ENCODE measurements at regions not wholly inside any gene's neighbourhood (a gene's known extent, or its start where the extent isn't known, plus 50 kb on each side); places are given as distances from the start of the nearest gene placed in this dataset.

DNA sequence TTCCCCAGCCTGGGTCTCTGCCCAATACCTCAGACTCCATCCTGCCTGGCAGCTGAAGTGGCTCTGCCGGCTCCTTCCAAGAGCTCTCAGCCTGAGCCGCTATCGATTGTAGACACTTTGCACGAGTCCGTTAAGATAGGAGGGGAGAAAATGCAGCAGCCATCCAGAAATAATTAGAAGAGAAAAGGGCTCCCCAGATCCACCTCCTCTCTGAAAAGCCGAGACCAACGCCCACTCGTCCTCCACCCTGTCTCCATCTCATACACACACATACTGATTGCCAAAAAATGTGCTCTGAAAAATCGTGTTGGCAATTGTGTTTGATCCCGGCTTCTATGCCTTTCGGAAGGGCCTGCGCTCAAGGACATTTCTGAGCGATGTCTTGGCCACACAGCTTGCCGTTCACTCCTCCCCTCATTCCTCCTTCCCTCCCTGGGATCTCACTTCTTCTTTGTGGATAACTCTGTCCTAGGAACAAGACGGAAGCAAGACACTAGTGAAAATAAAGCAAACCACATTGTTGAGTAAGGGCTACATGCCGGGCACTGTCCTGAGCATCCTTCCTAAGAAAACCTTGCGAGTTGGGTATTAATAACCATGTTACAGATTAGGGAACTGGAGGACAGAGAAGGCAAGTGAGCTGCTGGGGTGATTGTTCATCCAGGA lies 372.8 kb upstream of the MYT1L start:
- DNase-seq: no peak

DNA sequence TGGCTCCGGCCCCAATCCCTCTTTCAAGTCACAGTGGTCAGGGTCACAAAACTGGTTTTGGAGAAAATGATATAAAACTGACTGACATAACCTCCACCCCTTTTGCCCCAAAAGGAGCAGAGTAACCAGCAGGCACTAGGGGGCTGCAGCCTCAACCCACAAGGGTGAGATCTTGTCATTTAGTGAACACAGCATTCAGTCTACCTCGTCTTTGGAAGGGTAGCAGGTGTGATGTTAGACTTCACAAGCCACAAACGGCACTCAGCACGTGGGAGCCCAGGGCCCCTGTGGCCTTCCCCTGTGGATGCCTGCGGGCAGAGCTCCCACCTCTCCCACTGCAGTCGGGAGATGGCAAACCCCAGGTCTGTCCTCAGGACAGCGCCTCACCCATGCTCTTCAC lies 372.1 kb upstream of the MYT1L start:
- DNase-seq: no peak

GRCh38 chr2:2702385-2702784 lies 371.3 kb upstream of the MYT1L start:
- no peak for DNase-seq

GRCh38 chr2:2701813-2702212 lies 370.7 kb upstream of the MYT1L start:
- no peak for DNase-seq

DNA sequence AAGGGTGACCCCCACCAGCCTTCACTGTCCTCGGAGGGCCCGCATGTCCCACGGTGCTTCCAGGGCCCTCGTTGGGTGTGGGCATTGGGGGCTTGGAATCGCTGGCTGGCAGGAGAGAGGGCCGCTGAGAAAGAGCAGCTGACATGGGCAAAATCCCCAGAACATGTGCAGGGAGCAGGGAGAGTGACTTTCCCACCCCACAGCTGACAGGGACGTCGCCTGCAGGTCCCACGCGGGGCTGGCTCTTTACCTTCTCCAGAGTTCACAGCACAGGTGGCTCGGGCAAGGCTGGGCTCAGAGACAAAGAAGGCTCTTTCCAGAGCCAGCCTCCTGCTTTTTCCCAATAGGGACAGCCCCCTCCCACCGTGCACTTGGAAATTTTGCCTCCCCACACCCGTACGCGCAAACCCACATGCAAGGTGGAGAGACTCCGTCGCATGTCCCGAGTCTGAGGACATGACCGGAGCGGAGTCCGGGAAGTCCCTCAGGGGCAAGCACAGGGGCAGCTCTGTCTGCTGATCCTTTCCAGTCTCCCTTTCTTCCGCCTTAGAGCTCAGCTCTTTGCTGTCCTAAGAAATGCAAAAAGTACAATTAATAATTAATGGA lies 370.2 kb upstream of the MYT1L start:
- DNase-seq: no peak

- no peak for DNase-seq
Observed at GRCh38 chr2:2699121-2699505, 368.0 kb upstream of the MYT1L start.

DNA sequence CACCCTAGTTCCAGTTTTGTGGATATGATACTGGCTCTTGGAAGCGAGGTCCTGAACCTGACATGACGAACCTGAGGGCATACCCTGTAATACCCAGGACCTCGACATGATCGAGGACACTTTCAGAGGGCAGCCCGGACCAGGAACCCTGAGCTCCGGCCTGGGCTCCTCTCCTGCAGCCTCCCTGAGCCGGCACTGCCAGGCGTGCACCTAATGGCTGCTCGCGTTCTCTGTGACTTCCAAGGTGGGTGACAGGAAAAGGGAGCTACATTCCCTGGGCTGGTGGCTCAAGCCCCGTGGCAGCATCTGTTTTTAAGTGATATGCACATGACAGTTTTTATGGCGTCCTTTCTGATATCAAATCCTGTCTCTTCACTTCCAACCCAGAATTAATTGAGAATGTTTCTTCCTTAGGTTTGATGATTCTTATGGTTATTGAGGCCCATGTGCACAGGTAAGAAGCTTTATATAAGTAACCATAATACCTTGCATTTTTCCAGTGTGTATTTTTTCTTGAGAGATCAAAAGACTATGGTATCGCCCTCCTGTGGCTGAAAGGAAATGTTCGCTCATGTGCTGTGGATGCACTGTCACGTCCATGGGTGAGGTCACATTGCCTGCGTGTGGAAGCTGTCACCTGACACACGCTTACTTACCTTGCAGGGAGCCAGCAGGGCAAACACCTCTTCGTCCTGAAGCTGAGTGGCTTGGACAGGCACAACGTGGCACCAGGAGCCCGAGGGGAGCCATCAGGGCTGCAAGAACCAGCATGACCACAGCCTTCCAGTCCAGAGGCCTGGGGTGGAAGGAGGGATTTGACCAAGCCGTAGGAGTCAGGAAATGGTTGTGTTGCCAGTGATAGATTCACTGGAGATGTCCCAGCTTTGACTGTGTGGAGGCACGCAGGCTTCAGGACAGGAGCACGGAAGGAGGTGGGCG lies 367.4 kb upstream of the MYT1L start:
- no peak for DNase-seq

DNA sequence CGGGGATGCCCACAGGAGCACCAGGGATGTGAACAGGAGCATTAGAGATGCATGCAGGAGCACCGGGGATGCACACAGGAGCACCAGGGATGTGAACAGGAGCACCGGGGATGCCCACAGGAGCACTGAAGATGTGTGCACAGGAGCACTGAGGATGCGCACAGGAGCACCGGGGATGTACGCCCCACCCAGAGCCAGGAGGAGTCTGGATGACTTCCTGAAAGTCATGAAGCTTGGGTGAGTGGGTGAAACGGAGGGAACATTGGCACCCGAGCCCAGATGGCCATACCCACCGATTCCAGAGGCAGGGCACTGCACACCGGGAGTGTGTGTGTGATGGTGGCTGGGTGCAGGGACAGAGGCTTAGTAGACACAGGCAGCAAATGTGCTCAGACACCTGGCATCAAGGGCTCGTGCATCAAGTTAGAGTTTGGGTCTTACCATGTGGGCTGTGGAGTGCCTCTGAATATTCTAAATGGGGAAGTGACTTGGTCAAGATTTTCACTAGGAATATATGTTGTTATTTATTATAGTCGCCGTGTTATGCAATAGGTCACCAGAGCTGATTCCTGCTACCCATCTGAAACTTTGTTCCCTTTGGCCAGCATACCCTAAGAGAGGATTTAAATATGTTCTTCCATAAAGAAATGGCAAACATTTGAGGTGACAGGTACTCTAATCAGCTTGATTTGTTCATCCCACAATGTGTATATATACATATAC lies 365.8 kb upstream of the MYT1L start:
- no peak for DNase-seq

DNA sequence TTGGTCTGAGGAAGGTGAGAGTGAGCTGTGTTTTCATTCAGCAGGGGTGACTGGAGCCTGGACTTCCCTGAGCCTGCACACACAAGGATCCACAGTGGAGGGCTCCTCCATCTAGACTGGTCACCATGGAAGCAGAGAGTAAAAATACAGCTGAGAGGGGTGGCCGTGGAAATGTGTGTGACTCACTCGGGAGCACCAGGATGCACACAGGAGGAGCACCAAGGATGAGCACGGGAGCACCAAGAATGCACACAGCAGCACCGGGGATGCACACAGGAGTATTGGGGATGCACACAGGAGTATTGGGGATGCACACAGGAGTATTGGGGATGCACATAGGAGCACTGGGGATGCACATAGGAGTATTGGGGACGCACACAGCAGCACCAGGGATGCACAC lies 365.2 kb upstream of the MYT1L start:
- no peak for DNase-seq

DNA sequence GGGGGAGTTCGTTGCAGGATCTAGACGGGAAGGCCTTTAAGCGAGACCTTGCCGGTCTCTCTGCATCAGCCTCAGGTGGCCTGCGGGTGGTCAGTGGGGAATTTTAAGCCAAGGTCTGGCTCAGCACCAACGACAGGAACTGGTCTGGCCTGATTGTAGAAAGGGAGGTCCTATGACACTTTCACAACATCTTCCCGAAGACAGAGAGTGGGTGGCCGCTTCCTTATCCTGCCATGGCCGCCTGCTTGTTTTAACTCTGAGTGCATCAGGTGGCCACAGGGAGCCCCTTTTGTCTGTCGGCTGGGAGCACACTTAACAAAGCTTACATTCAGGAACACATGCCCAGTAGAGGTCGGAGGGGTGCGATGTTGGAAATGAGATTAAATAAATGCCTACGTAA lies 363.7 kb upstream of the MYT1L start:
- DNase-seq: no peak

DNA sequence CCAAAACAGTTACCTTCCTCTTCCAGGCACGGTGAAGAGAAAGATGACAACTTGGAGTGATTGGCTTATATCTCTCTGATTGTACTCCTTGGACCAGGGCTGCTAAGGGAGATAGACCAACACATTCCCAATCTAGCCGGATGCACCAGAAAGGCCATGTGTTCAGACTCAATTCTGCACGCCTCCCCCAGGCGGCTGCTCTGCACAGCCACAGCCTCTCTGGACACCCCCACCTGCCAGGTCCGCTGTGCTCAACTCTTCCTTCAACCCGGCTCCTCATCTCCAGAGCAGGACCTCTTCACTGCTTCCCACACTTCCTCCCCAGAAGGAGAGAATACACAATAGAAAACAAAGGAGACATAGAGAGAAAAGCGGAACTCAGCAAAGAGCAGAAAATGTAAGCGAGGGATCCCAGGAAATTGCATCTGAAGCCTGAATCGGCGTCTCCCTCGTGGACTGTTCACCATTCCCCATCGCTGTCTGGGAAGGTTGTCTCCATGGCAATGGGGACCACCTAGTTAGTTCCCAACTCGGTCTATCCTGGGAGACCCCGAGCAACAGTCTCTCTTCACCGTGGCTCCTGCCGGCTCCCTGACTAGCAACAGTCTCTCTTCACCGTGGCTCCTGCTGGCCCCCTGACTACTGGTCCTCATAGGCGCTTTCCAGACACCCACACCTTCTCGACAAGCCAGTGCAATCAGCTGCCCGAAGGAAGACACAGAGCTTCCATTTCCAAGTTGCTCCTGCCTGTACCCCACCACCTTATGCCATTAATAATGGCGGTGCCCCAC lies 361.7 kb upstream of the MYT1L start:
- DNase-seq: no peak

DNA sequence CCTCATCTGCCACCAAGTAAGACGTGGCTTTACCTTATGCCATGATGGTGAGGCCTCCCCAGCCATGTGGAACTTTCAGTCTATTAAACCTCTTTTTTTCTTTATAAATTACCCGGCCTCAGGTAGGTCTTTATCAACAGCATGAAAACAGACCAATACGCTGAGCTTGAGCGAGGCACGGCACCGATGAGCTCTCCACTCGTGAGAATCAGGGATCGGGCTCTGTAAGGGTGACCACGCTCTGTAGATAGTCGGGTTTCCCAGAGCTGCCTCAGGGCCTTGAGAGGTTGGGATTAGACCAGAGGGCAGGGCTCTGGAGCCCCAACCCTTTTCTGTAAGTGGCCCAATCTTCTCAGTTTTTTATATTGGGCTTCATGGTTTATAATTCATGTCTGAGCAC lies 360.3 kb upstream of the MYT1L start:
- DNase-seq: no peak

DNA sequence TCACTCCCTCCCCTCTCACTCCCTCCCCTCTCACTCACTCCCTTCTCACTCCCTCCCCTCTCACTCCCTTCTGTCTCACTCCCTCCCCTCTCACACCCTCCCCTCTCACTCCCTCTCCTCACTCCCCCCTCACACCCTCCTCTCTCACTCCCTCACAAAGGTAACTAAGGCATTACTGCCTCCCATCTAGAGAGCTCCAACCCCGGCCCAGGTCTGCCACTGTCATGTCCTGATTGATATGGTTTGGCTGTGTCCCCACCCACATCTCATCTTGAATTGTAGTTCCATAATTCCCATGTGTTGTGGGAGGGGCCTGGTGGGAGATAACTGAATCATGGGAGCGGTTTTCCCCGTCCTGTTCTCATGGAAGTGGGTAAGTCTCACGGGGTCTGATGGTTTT lies 359.9 kb upstream of the MYT1L start:
- no peak for DNase-seq

- no peak for DNase-seq
Observed at GRCh38 chr2:2689306-2689705, 358.2 kb upstream of the MYT1L start.

DNA sequence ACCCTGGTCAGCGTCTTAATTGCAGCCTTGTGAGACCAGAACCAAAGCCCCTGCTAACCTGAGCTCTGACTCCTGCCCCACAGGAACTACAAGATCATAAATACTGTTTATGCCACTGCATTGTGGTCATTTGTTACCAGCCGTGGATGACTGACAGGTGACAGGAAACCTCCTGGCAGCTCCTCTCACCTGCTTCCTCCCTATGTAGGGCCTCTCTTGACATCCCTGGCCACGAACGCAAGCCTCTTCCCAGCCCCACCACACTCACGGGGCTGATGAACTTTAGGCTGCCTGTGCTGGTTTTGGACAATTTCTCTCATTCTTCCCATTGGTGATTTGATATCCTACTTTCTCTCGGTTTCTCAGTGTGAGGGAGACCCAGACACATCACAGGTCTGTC lies 357.2 kb upstream of the MYT1L start:
- DNase-seq: no peak

DNA sequence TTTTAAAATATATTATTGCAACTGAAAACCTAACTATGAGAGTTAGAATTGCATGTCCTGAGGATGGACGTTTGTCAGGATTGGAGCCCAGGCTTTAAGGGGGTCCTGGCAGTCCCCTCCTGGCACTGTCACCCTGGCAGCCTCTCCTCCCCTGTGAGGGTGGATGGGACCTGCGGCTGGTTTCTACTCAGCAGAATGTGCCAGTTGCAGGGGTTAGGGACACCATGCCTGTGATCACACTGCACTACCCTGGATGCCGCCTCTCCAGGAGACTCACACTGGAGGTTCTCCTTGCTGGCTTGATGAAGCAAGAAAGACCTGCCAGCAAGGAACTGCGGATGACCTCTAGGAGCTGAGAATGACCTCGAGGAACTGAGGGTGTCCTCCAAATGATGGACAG lies 356.7 kb upstream of the MYT1L start:
- no peak for DNase-seq

DNA sequence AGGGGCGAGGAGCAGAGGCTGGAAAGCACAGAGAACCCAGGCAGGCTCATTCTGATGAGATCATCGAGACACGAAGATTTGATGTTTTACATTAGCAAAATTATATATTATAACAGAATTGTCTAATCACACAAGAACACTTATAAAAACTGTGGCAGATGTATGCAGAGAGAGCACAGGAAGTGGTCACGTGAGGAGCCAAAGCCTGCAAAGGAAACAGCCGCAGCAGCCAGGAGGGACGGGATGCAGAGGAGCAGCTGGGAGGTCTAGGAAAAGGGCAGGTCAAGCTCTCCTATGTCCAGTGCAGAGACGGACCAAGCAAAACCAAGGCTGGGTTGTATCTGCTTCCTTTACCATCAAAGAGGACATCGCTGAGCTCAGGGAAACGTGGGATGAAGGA lies 355.1 kb upstream of the MYT1L start:
- DNase-seq: no peak

- DNase-seq: no peak
Observed at GRCh38 chr2:2683606-2684224, 352.6 kb upstream of the MYT1L start.

DNA sequence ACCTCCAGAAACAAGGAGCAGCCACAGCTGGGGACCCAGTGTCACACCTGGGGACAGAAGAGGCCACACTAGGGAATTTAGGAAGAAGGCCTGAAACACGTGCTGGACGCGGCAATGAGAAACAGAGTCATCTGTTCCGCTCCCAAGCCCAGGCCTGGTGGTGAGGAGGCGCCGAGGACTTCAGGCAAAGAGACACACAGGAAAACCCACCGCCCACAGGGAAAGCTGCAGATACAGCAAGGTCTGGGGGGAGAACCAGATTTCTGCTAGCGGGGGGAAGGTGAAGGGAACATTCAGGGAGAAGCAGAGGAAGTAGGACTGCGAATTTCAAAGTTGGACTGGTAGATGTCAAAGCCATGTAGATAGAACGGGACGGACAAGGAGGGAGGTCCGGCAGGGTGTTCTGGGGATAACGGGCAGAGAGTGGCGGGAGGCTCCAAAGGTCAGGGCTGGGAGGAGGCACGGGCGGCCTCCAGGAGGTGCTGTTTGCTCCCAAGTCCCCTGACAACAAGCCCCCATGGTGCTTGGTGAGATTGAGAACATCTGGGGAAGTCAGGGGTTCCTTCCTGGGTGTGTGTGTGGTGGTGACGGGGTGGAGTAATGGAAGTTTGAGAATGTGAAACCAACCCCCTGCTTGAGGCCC lies 351.7 kb upstream of the MYT1L start:
- no peak for DNase-seq

GRCh38 chr2:2681711-2682251 lies 350.7 kb upstream of the MYT1L start:
- DNase-seq: no peak

DNA sequence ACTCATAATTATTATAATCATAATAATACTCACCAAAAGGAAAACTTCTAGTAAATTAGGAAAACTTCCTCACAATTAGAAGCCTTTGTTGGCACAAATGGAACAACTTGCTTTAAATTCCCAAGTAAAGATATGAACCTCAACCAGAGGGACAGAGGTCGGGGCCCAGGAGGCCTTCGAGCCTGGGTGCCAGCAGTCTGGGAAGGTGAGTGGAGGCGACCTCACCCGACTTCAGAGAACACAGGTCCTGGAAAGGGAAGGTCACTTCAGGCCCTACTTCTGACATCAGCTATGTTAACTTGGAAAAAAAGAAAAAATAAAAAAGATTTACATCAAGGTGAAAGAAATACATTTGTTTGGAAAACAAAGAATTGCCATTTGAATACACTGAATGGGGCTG lies 350.0 kb upstream of the MYT1L start:
- no peak for DNase-seq

Measured in activated T-cell treated with anti-CD3 and anti-CD28 coated beads for 4 hours (primary cell).